HG02571 (cell line): ENCODE measurements at regions not wholly inside any gene's neighbourhood (a gene's known extent, or its start where the extent isn't known, plus 50 kb on each side); places are given as distances from the start of the nearest gene placed in this dataset.
"Not testable (repeated sequence)": the region's sequence is repeated elsewhere in the genome, so short reads cannot be mapped to it uniquely, and the experiment has no call there.

Experiments
- ATAC-seq: cut with Tn5 transposase; IDR thresholded peaks from one replicate; pipeline ENCODE4 v1.9.1; 2021; ENCODE audit warnings: mild to moderate bottlenecking, moderate library complexity; ENCODE audit not compliant: unreplicated experiment

- no peak for ATAC-seq
Observed at GRCh38 chr15:36133742-36134141, 445.7 kb upstream of the CDIN1 start.

GRCh38 chr15:36136049-36136448 is 443.4 kb upstream of the CDIN1 start:
- ATAC-seq: no peak

GRCh38 chr15:36152936-36153335 is 426.5 kb upstream of the CDIN1 start:
- ATAC-seq: no peak

- ATAC-seq: no peak
Observed at GRCh38 chr15:36156879-36157427, 422.5 kb upstream of the CDIN1 start.

GRCh38 chr15:36160351-36160750 is 419.1 kb upstream of the CDIN1 start:
- no peak for ATAC-seq

GRCh38 chr15:36161108-36161507 is 418.3 kb upstream of the CDIN1 start:
- ATAC-seq: no peak

- ATAC-seq: no peak
Observed at GRCh38 chr15:36161771-36162212, 417.6 kb upstream of the CDIN1 start.

- not testable (repeated sequence) for ATAC-seq
Observed at GRCh38 chr15:36163983-36164382, 415.4 kb upstream of the CDIN1 start.

GRCh38 chr15:36172955-36173354 is 406.5 kb upstream of the CDIN1 start:
- no peak for ATAC-seq

- ATAC-seq: no peak
Observed at GRCh38 chr15:36175186-36175740, 404.2 kb upstream of the CDIN1 start.

GRCh38 chr15:36175741-36176291 is 403.6 kb upstream of the CDIN1 start:
- no peak for ATAC-seq

- no peak for ATAC-seq
Observed at GRCh38 chr15:36177590-36178302, 401.7 kb upstream of the CDIN1 start.

GRCh38 chr15:36178303-36178633 is 401.2 kb upstream of the CDIN1 start:
- no peak for ATAC-seq

GRCh38 chr15:36183201-36183600 is 396.2 kb upstream of the CDIN1 start:
- ATAC-seq: no peak

GRCh38 chr15:36185438-36185837 is 394.0 kb upstream of the CDIN1 start:
- ATAC-seq: no peak

- no peak for ATAC-seq
Observed at GRCh38 chr15:36185845-36186244, 393.6 kb upstream of the CDIN1 start.

GRCh38 chr15:36186376-36186775 is 393.1 kb upstream of the CDIN1 start:
- no peak for ATAC-seq

- ATAC-seq: no peak
Observed at GRCh38 chr15:36191459-36191858, 388.0 kb upstream of the CDIN1 start.

- not testable (repeated sequence) for ATAC-seq
Observed at GRCh38 chr15:36195361-36196007, 383.9 kb upstream of the CDIN1 start.

GRCh38 chr15:36208868-36209582 is 370.4 kb upstream of the CDIN1 start:
- no peak for ATAC-seq

- no peak for ATAC-seq
Observed at GRCh38 chr15:36210426-36210825, 369.0 kb upstream of the CDIN1 start.
